ENCODE measurements at regions not wholly inside any gene's neighbourhood (a gene's known extent, or its start where the extent isn't known, plus 50 kb on each side); places are given as distances from the start of the nearest gene placed in this dataset.

GRCh38 chr14:24744641-24745040 is 110.7 kb upstream of the GZMB start:
- POLR2A ChIA-PET (ENCODE audit: low non-redundant PET), result no interaction called here
- no peak overlapping the region for H3K27ac ChIP-seq

GRCh38 chr14:24741871-24742270 is 107.9 kb upstream of the GZMB start:
- no peak for TF ChIP-seq CTCF (conservative IDR thresholded peaks at IDR 0.05; ENCODE audit: low read depth)
- no peak overlapping the region for H3K27ac ChIP-seq
- ChIA-PET POLR2A (ENCODE audit: low non-redundant PET) (no interaction called here), CTCF (no interaction called here)
- DNase-seq (ENCODE audit: low spot score), result no peak

More at GRCh38 chr14:24744641-24745040, 110.7 kb upstream of the GZMB start:
- no peak for DNase-seq (ENCODE audit: low spot score)
- TF ChIP-seq CTCF (conservative IDR thresholded peaks at IDR 0.05; ENCODE audit: low read depth), result no peak
- CTCF ChIA-PET, result no interaction called here

- ChIA-PET CTCF (no interaction called here), POLR2A (ENCODE audit: low non-redundant PET) (interaction anchor here (0.6 kb wide), 1 partner anchor 101 kb away, joined by 3 read pairs; no protein-coding TSS in a partner anchor)
- DNase-seq (ENCODE audit: low spot score), result no peak
- TF ChIP-seq CTCF (conservative IDR thresholded peaks at IDR 0.05; ENCODE audit: low read depth), result no peak
- no peak overlapping the region for H3K27ac ChIP-seq
These were observed 102.1 kb upstream of the GZMB start for GRCh38 chr14:24735984-24736630.

- no peak for DNase-seq (ENCODE audit: low spot score)
- ChIA-PET CTCF (interaction anchor here (0.6 to 0.9 kb wide), 9 partner anchors 71 to 1801 kb away, joined by 3 to 9 read pairs (median 3); no protein-coding TSS in a partner anchor), POLR2A (ENCODE audit: low non-redundant PET) (no interaction called here)
- H3K27ac ChIP-seq, result no peak overlapping the region
- peak; percentile 65 for TF ChIP-seq CTCF (conservative IDR thresholded peaks at IDR 0.05; ENCODE audit: low read depth)
These were observed 101.0 kb upstream of the GZMB start for GRCh38 chr14:24734917-24735500.

- TF ChIP-seq CTCF (conservative IDR thresholded peaks at IDR 0.05; ENCODE audit: low read depth), result no peak
- H3K27ac ChIP-seq, result no peak overlapping the region
- no peak for DNase-seq (ENCODE audit: low spot score)
- POLR2A ChIA-PET (ENCODE audit: low non-redundant PET), result no interaction called here
- CTCF ChIA-PET, result no interaction called here
These were observed 92.5 kb upstream of the GZMB start for GRCh38 chr14:24726480-24726879.

- CTCF ChIA-PET, result no interaction called here
- DNase-seq (ENCODE audit: low spot score), result no peak
- H3K27ac ChIP-seq, result no peak overlapping the region
- no peak for TF ChIP-seq CTCF (conservative IDR thresholded peaks at IDR 0.05; ENCODE audit: low read depth)
- POLR2A ChIA-PET (ENCODE audit: low non-redundant PET), result no interaction called here
These were observed 91.3 kb upstream of the GZMB start for GRCh38 chr14:24725311-24725710.
